ENCODE measurements at regions not wholly inside any gene's neighbourhood (a gene's known extent, or its start where the extent isn't known, plus 50 kb on each side); places are given as distances from the start of the nearest gene placed in this dataset.
"Not testable (repeated sequence)": the region's sequence is repeated elsewhere in the genome, so short reads cannot be mapped to it uniquely, and the experiment has no call there.

- DNase-seq, result no peak
Measured at GRCh38 chr7:49700841-49701240, 72.6 kb upstream of the VWC2 start.

- DNase-seq, result no peak
Measured at GRCh38 chr7:49702099-49702498, 71.3 kb upstream of the VWC2 start.

GRCh38 chr7:49703337-49703736 lies 70.1 kb upstream of the VWC2 start:
- DNase-seq, result no peak

- DNase-seq, result no peak
Measured at GRCh38 chr7:49703881-49704280, 69.6 kb upstream of the VWC2 start.

- DNase-seq, result no peak
Measured at GRCh38 chr7:49706106-49706505, 67.3 kb upstream of the VWC2 start.

- DNase-seq, result no peak
Measured at GRCh38 chr7:49707891-49708290, 65.5 kb upstream of the VWC2 start.

- DNase-seq, result no peak
Measured at GRCh38 chr7:49708590-49708989, 64.8 kb upstream of the VWC2 start.

- not testable (repeated sequence) for DNase-seq
Measured at GRCh38 chr7:49711072-49711723, 62.2 kb upstream of the VWC2 start.

- DNase-seq, result no peak
Measured at GRCh38 chr7:49714182-49714581, 59.3 kb upstream of the VWC2 start.

GRCh38 chr7:49715486-49715885 lies 58.0 kb upstream of the VWC2 start:
- no peak for DNase-seq

- no peak for DNase-seq
Measured at GRCh38 chr7:49717547-49717946, 55.9 kb upstream of the VWC2 start.

GRCh38 chr7:49718760-49719159 lies 54.7 kb upstream of the VWC2 start:
- no peak for DNase-seq

- no peak for DNase-seq
Measured at GRCh38 chr7:49721441-49721840, 52.0 kb upstream of the VWC2 start.
